Activated naive CD4-positive, alpha-beta T cell treated with anti-CD3 and anti-CD28 coated beads for 36 hours (primary cell): ENCODE measurements at regions not wholly inside any gene's neighbourhood (a gene's known extent, or its start where the extent isn't known, plus 50 kb on each side); places are given as distances from the start of the nearest gene placed in this dataset.
"Not testable (repeated sequence)": the region's sequence is repeated elsewhere in the genome, so short reads cannot be mapped to it uniquely, and the experiment has no call there.

Experiments used
- CTCF ChIA-PET: fragments of 350-600 bp; sonication (Branson Sonifier 250); formaldehyde crosslinking; loops from one replicate; lab custom pipeline; 2021; ENCODE audit warnings: antibody characterized with exemption; lab: Charles Lee
- DNase-seq: peaks from one replicate; pipeline ENCODE4 v3.0.0-alpha.2; 2020
- H3K27ac Mint-ChIP-seq: one replicate; pipeline ENCODE4 v1.8.0; 2021; ENCODE audit warnings: mild to moderate bottlenecking, mixed read lengths
- H3K27me3 Mint-ChIP-seq: one replicate; pipeline ENCODE4 v1.8.0; 2021; ENCODE audit warnings: low read depth, mixed read lengths
- H3K36me3 Mint-ChIP-seq: one replicate; pipeline ENCODE4 v1.8.0; 2021; ENCODE audit warnings: low read depth, mixed read lengths
- H3K4me1 Mint-ChIP-seq: one replicate; pipeline ENCODE4 v1.8.0; 2021; ENCODE audit warnings: low read depth, mixed read lengths
- H3K4me3 Mint-ChIP-seq: one replicate; pipeline ENCODE4 v1.8.0; 2021; ENCODE audit warnings: mild to moderate bottlenecking, moderate library complexity, mixed read lengths
- H3K9me3 Mint-ChIP-seq: one replicate; pipeline ENCODE4 v1.8.0; 2021; ENCODE audit warnings: mixed read lengths
- intact Hi-C: fragments of 100-400 bp; cut with micrococcal nuclease; formaldehyde crosslinking; loops from one replicate; pipeline ENCODE4 v1.15.1; 2023

GRCh38 chr17:34493917-34494316 lies 85.5 kb upstream of the TMEM132E start:
- no peak overlapping the region for H3K27ac Mint-ChIP-seq
- CTCF ChIA-PET = interaction anchor here (0.9 kb wide), 1 partner anchor 41 kb away, joined by 3 read pairs; no protein-coding TSS in a partner anchor

GRCh38 chr17:34487626-34488025 lies 91.8 kb upstream of the TMEM132E start:
- CTCF ChIA-PET = no interaction called here
- no peak for DNase-seq
- no peak overlapping the region for H3K4me3 Mint-ChIP-seq
- H3K27ac Mint-ChIP-seq = no peak overlapping the region
- H3K27me3 Mint-ChIP-seq = peaks cover 17% of the 10 kb centered on the region
- intact Hi-C loops = no loop called here
- H3K9me3 Mint-ChIP-seq = no peaks in the 10 kb centered on the region
- H3K36me3 Mint-ChIP-seq = no peaks in the 10 kb centered on the region
- H3K4me1 Mint-ChIP-seq = no peaks in the 10 kb centered on the region

More at GRCh38 chr17:34493917-34494316, 85.5 kb upstream of the TMEM132E start:
- Mint-ChIP-seq H3K9me3 (no peaks in the 10 kb centered on the region), H3K27me3 (peaks cover 10% of the 10 kb centered on the region), H3K4me3 (no peak overlapping the region), H3K36me3 (no peaks in the 10 kb centered on the region), H3K4me1 (no peaks in the 10 kb centered on the region)
- DNase-seq = no peak
- intact Hi-C loops = no loop called here

DNA sequence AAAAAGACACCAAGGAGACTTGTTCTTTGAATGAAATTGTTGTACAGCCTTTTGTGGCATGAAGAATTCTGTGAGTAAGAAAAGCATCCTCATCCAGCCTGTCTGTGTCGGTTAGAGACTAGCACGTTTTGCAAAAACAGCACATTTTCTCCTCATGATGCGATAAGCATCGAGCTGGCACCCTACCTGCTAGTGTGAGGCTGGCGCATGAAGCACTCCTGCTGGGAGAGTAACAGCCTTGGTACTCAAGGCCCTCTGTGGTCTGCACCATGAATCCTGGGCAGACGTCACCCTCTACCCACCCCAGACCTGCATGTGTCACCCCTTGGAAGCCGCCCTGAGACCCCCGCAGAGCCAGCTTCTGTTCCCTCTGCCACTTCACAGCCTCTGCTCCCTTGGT lies 92.6 kb upstream of the TMEM132E start:
- DNase-seq = no peak
- CTCF ChIA-PET = no interaction called here
- H3K4me3 Mint-ChIP-seq = no peak overlapping the region
- peaks cover 18% of the 10 kb centered on the region for H3K27me3 Mint-ChIP-seq
- H3K36me3 Mint-ChIP-seq = no peaks in the 10 kb centered on the region
- no peaks in the 10 kb centered on the region for H3K9me3 Mint-ChIP-seq
- H3K4me1 Mint-ChIP-seq = no peaks in the 10 kb centered on the region
- intact Hi-C loops = no loop called here
- H3K27ac Mint-ChIP-seq = no peak overlapping the region

DNA sequence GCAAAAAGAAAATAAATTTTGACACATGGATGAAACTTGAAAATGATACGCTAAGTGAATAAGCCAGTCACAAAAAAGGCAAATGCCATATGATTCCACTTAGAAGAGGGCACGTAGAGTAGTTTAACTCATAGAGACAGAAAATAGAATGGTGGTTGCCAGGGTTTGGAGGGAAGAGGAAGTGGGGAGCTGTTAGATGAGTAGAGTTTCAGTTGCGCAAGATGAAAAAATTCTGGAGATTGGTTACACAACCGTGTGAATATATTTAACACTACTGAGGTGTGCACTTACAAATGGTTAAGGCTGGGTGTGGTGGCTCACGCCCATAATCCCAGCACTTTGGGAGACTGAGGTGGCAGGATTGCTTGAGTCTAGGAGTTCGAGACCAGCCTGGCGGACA lies 93.4 kb upstream of the TMEM132E start:
- intact Hi-C loops = no loop called here
- no peak overlapping the region for H3K27ac Mint-ChIP-seq
- no peaks in the 10 kb centered on the region for H3K4me1 Mint-ChIP-seq
- no peaks in the 10 kb centered on the region for H3K36me3 Mint-ChIP-seq
- no peak for DNase-seq
- H3K9me3 Mint-ChIP-seq = no peaks in the 10 kb centered on the region
- CTCF ChIA-PET = no interaction called here
- no peak overlapping the region for H3K4me3 Mint-ChIP-seq
- peaks cover 19% of the 10 kb centered on the region for H3K27me3 Mint-ChIP-seq

DNA sequence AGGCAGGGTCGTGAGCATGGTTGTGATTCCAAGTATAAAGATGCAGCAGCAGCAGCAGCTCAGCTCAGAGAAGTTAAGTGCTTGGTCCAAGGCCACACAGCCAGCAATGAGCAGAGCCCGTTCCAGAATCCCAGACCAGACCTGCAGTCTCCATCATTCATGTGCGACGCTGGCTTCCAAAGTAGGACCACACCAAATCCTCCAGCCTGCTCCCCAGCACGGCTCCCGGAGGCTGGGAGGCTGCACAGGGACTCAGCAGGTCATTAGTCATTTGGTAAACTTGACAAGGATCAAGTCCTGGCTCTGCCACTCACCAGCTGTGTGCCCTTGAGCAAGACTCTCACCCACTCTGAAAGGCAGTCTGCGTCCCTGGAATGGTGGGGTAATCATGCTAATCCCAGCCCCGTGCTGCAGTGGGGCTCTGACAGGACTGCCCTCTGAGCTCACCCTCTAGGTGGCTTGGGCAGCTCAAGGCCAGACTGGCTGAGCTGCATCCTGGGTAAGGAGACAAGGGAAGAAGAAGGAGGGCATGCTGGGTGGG lies 95.1 kb upstream of the TMEM132E start:
- Mint-ChIP-seq H3K27ac (no peak overlapping the region), H3K36me3 (no peaks in the 10 kb centered on the region), H3K9me3 (no peaks in the 10 kb centered on the region), H3K27me3 (peaks cover 13% of the 10 kb centered on the region), H3K4me1 (no peaks in the 10 kb centered on the region), H3K4me3 (no peak overlapping the region)
- DNase-seq = no peak
- intact Hi-C loops = no loop called here
- CTCF ChIA-PET = no interaction called here

DNA sequence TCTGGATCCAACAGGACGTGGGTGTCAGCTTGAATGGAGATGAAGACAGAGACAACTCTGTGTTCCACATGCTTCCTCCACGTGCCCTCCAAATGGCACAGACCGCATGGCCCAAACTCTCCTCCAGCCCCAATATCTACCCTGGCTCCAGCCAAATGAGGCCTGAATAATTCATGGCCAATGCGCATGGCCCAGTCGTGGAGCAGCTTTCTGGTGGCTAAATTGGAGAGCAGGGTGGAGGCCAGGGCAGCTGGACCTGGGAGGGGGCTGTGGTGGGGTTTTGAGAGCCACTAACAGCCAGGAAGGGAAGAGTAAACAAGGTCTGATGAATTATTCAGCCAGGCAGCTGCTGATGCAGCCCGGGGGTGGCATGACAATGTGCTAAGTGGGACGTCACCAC lies 96.7 kb upstream of the TMEM132E start:
- Mint-ChIP-seq H3K27me3 (peaks cover 11% of the 10 kb centered on the region), H3K27ac (no peak overlapping the region), H3K4me1 (no peaks in the 10 kb centered on the region), H3K36me3 (no peaks in the 10 kb centered on the region), H3K9me3 (no peaks in the 10 kb centered on the region), H3K4me3 (no peak overlapping the region)
- CTCF ChIA-PET = no interaction called here
- no peak for DNase-seq
- intact Hi-C loops = no loop called here

GRCh38 chr17:34481779-34482178 lies 97.6 kb upstream of the TMEM132E start:
- H3K27me3 Mint-ChIP-seq = peaks cover 7% of the 10 kb centered on the region
- DNase-seq = no peak
- no peaks in the 10 kb centered on the region for H3K4me1 Mint-ChIP-seq
- intact Hi-C loops = no loop called here
- no peak overlapping the region for H3K27ac Mint-ChIP-seq
- no peaks in the 10 kb centered on the region for H3K9me3 Mint-ChIP-seq
- H3K36me3 Mint-ChIP-seq = no peaks in the 10 kb centered on the region
- H3K4me3 Mint-ChIP-seq = no peak overlapping the region
- CTCF ChIA-PET = no interaction called here

DNA sequence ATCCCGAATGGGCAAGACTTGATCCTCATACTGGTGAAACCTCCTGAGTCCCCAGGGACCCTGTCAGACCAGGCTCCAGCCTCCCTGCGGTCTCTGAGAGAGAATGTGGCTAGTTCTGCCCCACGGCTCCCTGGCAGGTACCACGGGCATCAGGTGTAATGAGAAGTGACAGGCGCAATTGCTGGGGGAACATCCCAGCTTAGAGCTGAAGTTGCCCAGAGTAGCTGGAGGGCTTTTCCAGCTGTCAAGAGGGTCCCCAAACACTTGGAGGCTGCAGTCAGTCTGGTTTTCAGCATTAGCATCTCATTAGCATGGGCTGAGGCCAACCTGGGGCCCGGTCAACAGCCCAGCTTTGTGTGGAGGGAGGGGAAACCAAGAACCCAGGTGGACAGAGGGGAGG lies 100.0 kb upstream of the TMEM132E start:
- intact Hi-C loops = no loop called here
- Mint-ChIP-seq H3K4me3 (no peak overlapping the region), H3K36me3 (no peaks in the 10 kb centered on the region), H3K27ac (no peak overlapping the region), H3K4me1 (no peaks in the 10 kb centered on the region), H3K27me3 (peaks cover 4% of the 10 kb centered on the region), H3K9me3 (no peaks in the 10 kb centered on the region)
- CTCF ChIA-PET = no interaction called here
- no peak for DNase-seq

DNA sequence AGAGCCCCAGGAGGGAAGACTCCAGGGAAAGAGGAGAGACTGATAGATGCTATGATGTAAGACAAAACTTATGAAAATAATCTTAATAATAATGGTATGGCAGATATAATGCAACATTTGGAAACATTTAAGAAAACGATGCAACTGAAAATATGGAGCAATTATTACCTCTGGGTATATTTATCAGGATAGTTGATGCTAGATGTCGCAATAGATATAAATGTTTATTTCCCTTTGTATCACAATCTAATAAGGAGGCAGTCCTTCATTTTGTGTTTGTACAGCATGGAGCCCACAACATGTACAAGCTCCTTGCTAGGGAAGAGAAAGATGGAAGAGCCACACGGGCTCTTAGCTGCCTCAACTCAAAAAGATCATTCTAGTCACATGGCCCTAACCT lies 101.1 kb upstream of the TMEM132E start:
- CTCF ChIA-PET = no interaction called here
- intact Hi-C loops = no loop called here
- H3K36me3 Mint-ChIP-seq = no peaks in the 10 kb centered on the region
- no peak overlapping the region for H3K4me3 Mint-ChIP-seq
- no peaks in the 10 kb centered on the region for H3K4me1 Mint-ChIP-seq
- H3K27ac Mint-ChIP-seq = no peak overlapping the region
- no peaks in the 10 kb centered on the region for H3K9me3 Mint-ChIP-seq
- peaks cover 2% of the 10 kb centered on the region for H3K27me3 Mint-ChIP-seq
- DNase-seq = no peak

- no peak overlapping the region for H3K27ac Mint-ChIP-seq
- H3K4me1 Mint-ChIP-seq = no peaks in the 10 kb centered on the region
- peaks cover 2% of the 10 kb centered on the region for H3K27me3 Mint-ChIP-seq
- H3K9me3 Mint-ChIP-seq = no peaks in the 10 kb centered on the region
- DNase-seq = no peak
- no peaks in the 10 kb centered on the region for H3K36me3 Mint-ChIP-seq
- CTCF ChIA-PET = no interaction called here
- H3K4me3 Mint-ChIP-seq = no peak overlapping the region
- intact Hi-C loops = no loop called here
Measured at GRCh38 chr17:34475296-34475695, 104.1 kb upstream of the TMEM132E start.

DNA sequence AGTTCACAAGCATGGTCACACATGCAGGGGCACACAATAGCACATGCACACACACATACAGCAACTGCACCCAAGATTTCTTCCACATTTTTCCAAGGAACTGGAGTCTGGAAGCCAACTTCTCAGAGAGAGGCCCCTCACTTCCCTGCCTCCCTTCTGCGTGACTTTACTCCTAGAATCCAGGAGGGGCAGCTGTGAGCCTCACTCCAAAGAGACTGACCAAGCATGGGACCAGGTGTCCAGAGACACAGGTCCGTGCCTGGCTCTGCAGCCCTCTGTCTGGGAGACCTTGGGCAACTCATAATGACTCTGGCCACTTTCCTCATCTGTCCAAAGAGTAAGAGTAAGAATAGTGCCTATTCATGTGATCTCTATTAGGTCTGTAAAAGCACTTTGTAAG lies 104.7 kb upstream of the TMEM132E start:
- CTCF ChIA-PET = no interaction called here
- no peak for DNase-seq
- Mint-ChIP-seq H3K9me3 (no peaks in the 10 kb centered on the region), H3K27me3 (peaks cover 2% of the 10 kb centered on the region), H3K4me3 (no peak overlapping the region), H3K4me1 (no peaks in the 10 kb centered on the region), H3K36me3 (no peaks in the 10 kb centered on the region), H3K27ac (no peak overlapping the region)
- intact Hi-C loops = no loop called here

- DNase-seq = no peak
- Mint-ChIP-seq H3K27me3 (peaks cover 2% of the 10 kb centered on the region), H3K36me3 (no peaks in the 10 kb centered on the region), H3K4me3 (no peak overlapping the region), H3K27ac (no peak overlapping the region), H3K4me1 (no peaks in the 10 kb centered on the region), H3K9me3 (no peaks in the 10 kb centered on the region)
- intact Hi-C loops = no loop called here
- CTCF ChIA-PET = no interaction called here
Measured at GRCh38 chr17:34472363-34472762, 107.0 kb upstream of the TMEM132E start.

DNA sequence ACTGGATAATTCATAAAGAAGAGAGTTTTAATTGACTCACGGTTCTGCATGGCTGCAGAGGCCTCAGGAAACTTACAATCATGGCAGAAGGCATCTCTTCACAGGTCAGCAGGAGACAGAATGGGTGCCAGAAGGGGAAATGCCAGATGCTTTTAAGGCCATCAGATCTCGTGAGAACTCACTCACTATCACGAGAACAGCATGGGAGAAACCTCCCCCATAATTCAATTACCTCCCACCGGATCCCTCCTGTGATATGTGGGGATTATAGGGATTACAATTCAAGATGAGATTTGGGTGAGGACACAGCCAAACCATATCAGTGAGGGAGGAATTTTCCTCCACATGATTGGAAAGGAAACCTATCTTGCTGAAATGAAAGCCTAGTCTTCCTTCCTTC lies 108.1 kb upstream of the TMEM132E start:
- H3K4me3 Mint-ChIP-seq, H3K27ac Mint-ChIP-seq, H3K27me3 Mint-ChIP-seq, DNase-seq, H3K36me3 Mint-ChIP-seq, intact Hi-C loops, H3K4me1 Mint-ChIP-seq, CTCF ChIA-PET, H3K9me3 Mint-ChIP-seq: not testable (repeated sequence)

- Mint-ChIP-seq H3K27me3 (peaks cover 16% of the 10 kb centered on the region), H3K36me3 (no peaks in the 10 kb centered on the region), H3K4me3 (no peak overlapping the region), H3K4me1 (no peaks in the 10 kb centered on the region), H3K27ac (no peak overlapping the region), H3K9me3 (no peaks in the 10 kb centered on the region)
- intact Hi-C loops = no loop called here
- CTCF ChIA-PET = no interaction called here
- no peak for DNase-seq
Measured at GRCh38 chr17:34465789-34466188, 102.8 kb upstream of the CCL1 start.
